ENCODE measurements at regions not wholly inside any gene's neighbourhood (a gene's known extent, or its start where the extent isn't known, plus 50 kb on each side); places are given as distances from the start of the nearest gene placed in this dataset.

- TF ChIP-seq CTCF (IDR thresholded peaks at IDR 0.05) (no peak), GATA2 (CRISPR knock-in tag; IDR thresholded peaks at IDR 0.05) (no peak), ELF1 (IDR thresholded peaks at IDR 0.05) (no peak), REST (IDR thresholded peaks at IDR 0.05; ENCODE audit: low read depth, low read length) (no peak), TAF1 (IDR thresholded peaks at IDR 0.05; ENCODE audit: borderline replicate concordance, low read depth, low read length) (no peak), IRF3 (IDR thresholded peaks at IDR 0.05; ENCODE audit: low read depth, low read length) (no peak), YY1 (IDR thresholded peaks at IDR 0.05; ENCODE audit: low read depth) (no peak), TCF12 (IDR thresholded peaks at IDR 0.05) (no peak), SMC3 (IDR thresholded peaks at IDR 0.05; ENCODE audit: low read depth, low read length) (no peak), JUND (IDR thresholded peaks at IDR 0.05) (no peak), FOXM1 (IDR thresholded peaks at IDR 0.05; ENCODE audit: low read depth) (no peak)
Measured at GRCh38 chr6:1129131-1129530, 182.8 kb upstream of the FOXQ1 start.

All from SK-N-SH (cell line).